ENCODE measurements at regions not wholly inside any gene's neighbourhood (a gene's known extent, or its start where the extent isn't known, plus 50 kb on each side); places are given as distances from the start of the nearest gene placed in this dataset.
A peak's percentile ranks its signal among the peaks of the same experiment; 100 is the strongest.

- Histone ChIP-seq H2AK5ac (ENCODE audit: low read length) (no peak overlapping the region), H2BK15ac (replicated peaks; ENCODE audit: low read depth) (no peak overlapping the region), H4K8ac (ENCODE audit: low read depth, low read length) (no peak overlapping the region), H3K79me2 (ENCODE audit: control insufficient read depth, insufficient read depth, low read length) (no peaks in the 10 kb centered on the region), H3K9ac (ENCODE audit: low read length) (no peak overlapping the region), H3K4ac (ENCODE audit: low read depth, low read length) (no peak overlapping the region), H2BK5ac (ENCODE audit: low read length) (peak overlapping the region; percentile 38), H3K18ac (ENCODE audit: low read length) (no peak overlapping the region), H3K36me3 (ENCODE audit: control insufficient read depth, insufficient read depth, low read length) (no peaks in the 10 kb centered on the region), H4K5ac (ENCODE audit: low read length) (no peak overlapping the region), H3K27ac (ENCODE audit: low read depth, low read length) (peak overlapping the region; percentile 60), H3K23ac (ENCODE audit: low read length) (no peak overlapping the region), H3K27me3 (ENCODE audit: insufficient read depth, low read length, poor library complexity) (no peaks in the 10 kb centered on the region), H3K4me2 (ENCODE audit: low read length) (no peak overlapping the region), H3K4me1 (ENCODE audit: control insufficient read depth, low read depth, low read length) (peaks cover 2% of the 10 kb centered on the region), H2BK120ac (ENCODE audit: low read depth, low read length) (no peak overlapping the region), H3K79me1 (ENCODE audit: low read length) (no peaks in the 10 kb centered on the region), H3K56ac (ENCODE audit: low read length) (no peak overlapping the region), H3K4me3 (ENCODE audit: low read length) (no peak overlapping the region)
- WGBS (ENCODE audit: extremely low coverage, insufficient coverage, low lambda C conversion rate), result no CpG with 5 or more reads among the region's 5 CpGs
- peak; percentile 58 for DNase-seq
These were observed 113.0 kb downstream of the ETS2 start for GRCh38 chr21:38918607-38919346.

- H3K4me1 ChIP-seq (ENCODE audit: control insufficient read depth, low read depth, low read length), result peaks cover 2% of the 10 kb centered on the region
- no peak overlapping the region for H4K5ac ChIP-seq (ENCODE audit: low read length)
- WGBS (ENCODE audit: extremely low coverage, insufficient coverage, low lambda C conversion rate), result no CpG with 5 or more reads among the region's 12 CpGs
- no peaks in the 10 kb centered on the region for H3K79me2 ChIP-seq (ENCODE audit: control insufficient read depth, insufficient read depth, low read length)
- no peaks in the 10 kb centered on the region for H3K79me1 ChIP-seq (ENCODE audit: low read length)
- no peaks in the 10 kb centered on the region for H3K27me3 ChIP-seq (ENCODE audit: insufficient read depth, low read length, poor library complexity)
- H3K9ac ChIP-seq (ENCODE audit: low read length), result no peak overlapping the region
- no peak overlapping the region for H2AK5ac ChIP-seq (ENCODE audit: low read length)
- H3K18ac ChIP-seq (ENCODE audit: low read length), result no peak overlapping the region
- H3K4ac ChIP-seq (ENCODE audit: low read depth, low read length), result no peak overlapping the region
- H3K56ac ChIP-seq (ENCODE audit: low read length), result no peak overlapping the region
- no peak for DNase-seq
- H3K4me2 ChIP-seq (ENCODE audit: low read length), result no peak overlapping the region
- no peak overlapping the region for H4K8ac ChIP-seq (ENCODE audit: low read depth, low read length)
- H2BK5ac ChIP-seq (ENCODE audit: low read length), result no peak overlapping the region
- no peak overlapping the region for H3K4me3 ChIP-seq (ENCODE audit: low read length)
- H2BK15ac ChIP-seq (replicated peaks; ENCODE audit: low read depth), result no peak overlapping the region
- H3K23ac ChIP-seq (ENCODE audit: low read length), result no peak overlapping the region
- no peak overlapping the region for H3K27ac ChIP-seq (ENCODE audit: low read depth, low read length)
- H3K36me3 ChIP-seq (ENCODE audit: control insufficient read depth, insufficient read depth, low read length), result no peaks in the 10 kb centered on the region
- H2BK120ac ChIP-seq (ENCODE audit: low read depth, low read length), result no peak overlapping the region
These were observed 111.5 kb downstream of the ETS2 start for GRCh38 chr21:38917043-38917774.

- Histone ChIP-seq H3K79me2 (ENCODE audit: control insufficient read depth, insufficient read depth, low read length) (no peaks in the 10 kb centered on the region), H4K5ac (ENCODE audit: low read length) (no peak overlapping the region), H2AK5ac (ENCODE audit: low read length) (no peak overlapping the region), H2BK5ac (ENCODE audit: low read length) (no peak overlapping the region), H3K4me1 (ENCODE audit: control insufficient read depth, low read depth, low read length) (peaks cover 2% of the 10 kb centered on the region), H4K8ac (ENCODE audit: low read depth, low read length) (no peak overlapping the region), H2BK120ac (ENCODE audit: low read depth, low read length) (no peak overlapping the region), H3K4me2 (ENCODE audit: low read length) (no peak overlapping the region), H3K79me1 (ENCODE audit: low read length) (no peaks in the 10 kb centered on the region), H3K27ac (ENCODE audit: low read depth, low read length) (no peak overlapping the region), H3K56ac (ENCODE audit: low read length) (no peak overlapping the region), H3K36me3 (ENCODE audit: control insufficient read depth, insufficient read depth, low read length) (no peaks in the 10 kb centered on the region), H3K27me3 (ENCODE audit: insufficient read depth, low read length, poor library complexity) (no peaks in the 10 kb centered on the region), H3K4ac (ENCODE audit: low read depth, low read length) (no peak overlapping the region), H3K23ac (ENCODE audit: low read length) (no peak overlapping the region), H2BK15ac (replicated peaks; ENCODE audit: low read depth) (no peak overlapping the region), H3K18ac (ENCODE audit: low read length) (no peak overlapping the region), H3K9ac (ENCODE audit: low read length) (no peak overlapping the region), H3K4me3 (ENCODE audit: low read length) (no peak overlapping the region)
- no CpG with 5 or more reads among the region's 1 CpG for WGBS (ENCODE audit: extremely low coverage, insufficient coverage, low lambda C conversion rate)
- peak; percentile 31 for DNase-seq
These were observed 110.7 kb downstream of the ETS2 start for GRCh38 chr21:38916214-38916964.

- no peak overlapping the region for H4K8ac ChIP-seq (ENCODE audit: low read depth, low read length)
- H3K4ac ChIP-seq (ENCODE audit: low read depth, low read length), result no peak overlapping the region
- H3K4me2 ChIP-seq (ENCODE audit: low read length), result no peak overlapping the region
- H3K56ac ChIP-seq (ENCODE audit: low read length), result no peak overlapping the region
- no CpG with 5 or more reads among the region's 4 CpGs for WGBS (ENCODE audit: extremely low coverage, insufficient coverage, low lambda C conversion rate)
- H3K23ac ChIP-seq (ENCODE audit: low read length), result no peak overlapping the region
- no peaks in the 10 kb centered on the region for H3K27me3 ChIP-seq (ENCODE audit: insufficient read depth, low read length, poor library complexity)
- no peak overlapping the region for H3K4me3 ChIP-seq (ENCODE audit: low read length)
- no peak overlapping the region for H2BK120ac ChIP-seq (ENCODE audit: low read depth, low read length)
- no peak overlapping the region for H2BK15ac ChIP-seq (replicated peaks; ENCODE audit: low read depth)
- H4K5ac ChIP-seq (ENCODE audit: low read length), result no peak overlapping the region
- no peak overlapping the region for H2BK5ac ChIP-seq (ENCODE audit: low read length)
- peaks cover 2% of the 10 kb centered on the region for H3K4me1 ChIP-seq (ENCODE audit: control insufficient read depth, low read depth, low read length)
- no peak overlapping the region for H3K27ac ChIP-seq (ENCODE audit: low read depth, low read length)
- H3K36me3 ChIP-seq (ENCODE audit: control insufficient read depth, insufficient read depth, low read length), result no peaks in the 10 kb centered on the region
- DNase-seq, result no peak
- H3K79me2 ChIP-seq (ENCODE audit: control insufficient read depth, insufficient read depth, low read length), result no peaks in the 10 kb centered on the region
- no peak overlapping the region for H3K9ac ChIP-seq (ENCODE audit: low read length)
- no peak overlapping the region for H2AK5ac ChIP-seq (ENCODE audit: low read length)
- no peak overlapping the region for H3K18ac ChIP-seq (ENCODE audit: low read length)
- no peaks in the 10 kb centered on the region for H3K79me1 ChIP-seq (ENCODE audit: low read length)
These were observed 109.8 kb downstream of the ETS2 start for GRCh38 chr21:38915546-38915945.

GRCh38 chr21:38914528-38915293, 109.0 kb downstream of the ETS2 start:
- H3K27me3 ChIP-seq (ENCODE audit: insufficient read depth, low read length, poor library complexity), result no peaks in the 10 kb centered on the region
- no CpG with 5 or more reads among the region's 10 CpGs for WGBS (ENCODE audit: extremely low coverage, insufficient coverage, low lambda C conversion rate)
- H3K36me3 ChIP-seq (ENCODE audit: control insufficient read depth, insufficient read depth, low read length), result no peaks in the 10 kb centered on the region

More at GRCh38 chr21:38914528-38915293, 109.0 kb downstream of the ETS2 start:
- no peak overlapping the region for H4K8ac ChIP-seq (ENCODE audit: low read depth, low read length)
- DNase-seq, result no peak
- H3K56ac ChIP-seq (ENCODE audit: low read length), result peak overlapping the region; percentile 8
- no peak overlapping the region for H3K9ac ChIP-seq (ENCODE audit: low read length)
- H2BK120ac ChIP-seq (ENCODE audit: low read depth, low read length), result no peak overlapping the region
- no peak overlapping the region for H3K4me2 ChIP-seq (ENCODE audit: low read length)
- no peak overlapping the region for H4K5ac ChIP-seq (ENCODE audit: low read length)
- H3K79me2 ChIP-seq (ENCODE audit: control insufficient read depth, insufficient read depth, low read length), result no peaks in the 10 kb centered on the region
- peaks cover 2% of the 10 kb centered on the region for H3K4me1 ChIP-seq (ENCODE audit: control insufficient read depth, low read depth, low read length)
- no peak overlapping the region for H3K4ac ChIP-seq (ENCODE audit: low read depth, low read length)
- H3K79me1 ChIP-seq (ENCODE audit: low read length), result no peaks in the 10 kb centered on the region
- H3K23ac ChIP-seq (ENCODE audit: low read length), result no peak overlapping the region
- no peak overlapping the region for H3K27ac ChIP-seq (ENCODE audit: low read depth, low read length)
- H3K4me3 ChIP-seq (ENCODE audit: low read length), result no peak overlapping the region
- no peak overlapping the region for H3K18ac ChIP-seq (ENCODE audit: low read length)
- no peak overlapping the region for H2AK5ac ChIP-seq (ENCODE audit: low read length)
- H2BK5ac ChIP-seq (ENCODE audit: low read length), result no peak overlapping the region
- no peak overlapping the region for H2BK15ac ChIP-seq (replicated peaks; ENCODE audit: low read depth)
